HL-60 (cell line): ENCODE measurements at regions not wholly inside any gene's neighbourhood (a gene's known extent, or its start where the extent isn't known, plus 50 kb on each side); places are given as distances from the start of the nearest gene placed in this dataset.

ENCODE experiments used
- DNase-seq, 2 experiments: peaks; one replicate each; pipeline ENCODE4 v3.0.0-alpha.2; 2010 to 2020; ENCODE audit warnings: low read depth in 1 of 2, low spot score in 1 of 2
- H3K27ac ChIP-seq: fragments of 250-450 bp; sonication (Bioruptor Pico); replicated peaks from 2 replicates; pipeline ENCODE4 v1.5.1; 2020; ENCODE audit warnings: mild to moderate bottlenecking, moderate library complexity
- H3K27me3 ChIP-seq: fragments of 250-450 bp; sonication (Bioruptor Pico); 2 replicates; pipeline ENCODE4 v1.5.1; 2021; ENCODE audit warnings: mild to moderate bottlenecking, moderate library complexity; ENCODE audit not compliant: insufficient read depth, poor library complexity, severe bottlenecking
- H3K4me3 ChIP-seq: replicated peaks from 2 replicates; pipeline ENCODE4 v1.5.1; 2011; ENCODE audit warnings: mild to moderate bottlenecking, control low read depth, low read length; ENCODE audit not compliant: insufficient read depth
- GABPA ChIP-seq: IDR thresholded peaks from 2 replicates; pipeline ENCODE4 v1.6.1; 2012; ENCODE audit warnings: low read depth
- POLR2AphosphoS5 ChIP-seq: IDR thresholded peaks from 2 replicates; pipeline ENCODE4 v1.6.1; 2012; ENCODE audit warnings: low read depth
- SPI1 ChIP-seq: IDR thresholded peaks from 2 replicates; pipeline ENCODE4 v1.6.1; 2012; ENCODE audit warnings: low read depth, mild to moderate bottlenecking, borderline replicate concordance
- TF ChIP-seq, protein P1 (sequence below): IDR thresholded peaks from 2 replicates; pipeline ENCODE4 v1.6.1; 2012; ENCODE audit warnings: low read depth; ENCODE audit not compliant: insufficient replicate concordance
- TF ChIP-seq, protein P2 (sequence below): IDR thresholded peaks from one replicate; pipeline ENCODE4 v1.5.1; 2011; ENCODE audit warnings: low read length, control low read depth, inconsistent platforms; ENCODE audit not compliant: insufficient read depth

DNA sequence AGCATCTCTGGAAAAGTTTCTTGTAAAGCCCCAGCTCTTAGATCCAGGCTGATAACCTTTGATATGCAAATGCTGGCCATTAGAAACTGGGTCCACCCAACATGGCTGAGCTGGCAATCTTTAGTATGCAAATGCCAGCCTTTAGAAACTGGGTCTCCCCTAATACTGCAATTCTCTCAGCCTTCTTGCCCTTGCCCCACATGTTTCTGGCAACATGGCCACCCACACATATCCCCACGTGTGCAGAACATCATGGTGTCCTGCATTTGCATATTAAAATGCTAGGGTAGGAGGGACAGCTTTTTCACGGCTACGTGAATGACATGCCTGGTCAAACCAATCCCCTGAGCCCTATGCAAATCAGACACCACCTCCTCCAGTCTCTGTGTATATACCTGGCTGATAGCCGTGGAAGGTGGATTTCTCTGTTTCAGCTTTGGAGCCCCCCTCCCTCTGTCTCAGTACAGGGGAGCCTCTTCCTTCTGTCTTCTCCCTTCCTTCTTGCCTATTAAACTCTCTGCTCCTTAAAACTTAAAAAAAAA lies 344.0 kb upstream of the NWD2 start:
- Histone ChIP-seq H3K27ac (no peak overlapping the region), H3K4me3 (no peak overlapping the region), H3K27me3 (no peaks in the 10 kb centered on the region)
- TF ChIP-seq GABPA (no peak), POLR2AphosphoS5 (no peak), SPI1 (no peak)
- TF ChIP-seq, protein P1, sequence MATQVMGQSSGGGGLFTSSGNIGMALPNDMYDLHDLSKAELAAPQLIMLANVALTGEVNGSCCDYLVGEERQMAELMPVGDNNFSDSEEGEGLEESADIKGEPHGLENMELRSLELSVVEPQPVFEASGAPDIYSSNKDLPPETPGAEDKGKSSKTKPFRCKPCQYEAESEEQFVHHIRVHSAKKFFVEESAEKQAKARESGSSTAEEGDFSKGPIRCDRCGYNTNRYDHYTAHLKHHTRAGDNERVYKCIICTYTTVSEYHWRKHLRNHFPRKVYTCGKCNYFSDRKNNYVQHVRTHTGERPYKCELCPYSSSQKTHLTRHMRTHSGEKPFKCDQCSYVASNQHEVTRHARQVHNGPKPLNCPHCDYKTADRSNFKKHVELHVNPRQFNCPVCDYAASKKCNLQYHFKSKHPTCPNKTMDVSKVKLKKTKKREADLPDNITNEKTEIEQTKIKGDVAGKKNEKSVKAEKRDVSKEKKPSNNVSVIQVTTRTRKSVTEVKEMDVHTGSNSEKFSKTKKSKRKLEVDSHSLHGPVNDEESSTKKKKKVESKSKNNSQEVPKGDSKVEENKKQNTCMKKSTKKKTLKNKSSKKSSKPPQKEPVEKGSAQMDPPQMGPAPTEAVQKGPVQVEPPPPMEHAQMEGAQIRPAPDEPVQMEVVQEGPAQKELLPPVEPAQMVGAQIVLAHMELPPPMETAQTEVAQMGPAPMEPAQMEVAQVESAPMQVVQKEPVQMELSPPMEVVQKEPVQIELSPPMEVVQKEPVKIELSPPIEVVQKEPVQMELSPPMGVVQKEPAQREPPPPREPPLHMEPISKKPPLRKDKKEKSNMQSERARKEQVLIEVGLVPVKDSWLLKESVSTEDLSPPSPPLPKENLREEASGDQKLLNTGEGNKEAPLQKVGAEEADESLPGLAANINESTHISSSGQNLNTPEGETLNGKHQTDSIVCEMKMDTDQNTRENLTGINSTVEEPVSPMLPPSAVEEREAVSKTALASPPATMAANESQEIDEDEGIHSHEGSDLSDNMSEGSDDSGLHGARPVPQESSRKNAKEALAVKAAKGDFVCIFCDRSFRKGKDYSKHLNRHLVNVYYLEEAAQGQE, result no peak
- TF ChIP-seq, protein P2, sequence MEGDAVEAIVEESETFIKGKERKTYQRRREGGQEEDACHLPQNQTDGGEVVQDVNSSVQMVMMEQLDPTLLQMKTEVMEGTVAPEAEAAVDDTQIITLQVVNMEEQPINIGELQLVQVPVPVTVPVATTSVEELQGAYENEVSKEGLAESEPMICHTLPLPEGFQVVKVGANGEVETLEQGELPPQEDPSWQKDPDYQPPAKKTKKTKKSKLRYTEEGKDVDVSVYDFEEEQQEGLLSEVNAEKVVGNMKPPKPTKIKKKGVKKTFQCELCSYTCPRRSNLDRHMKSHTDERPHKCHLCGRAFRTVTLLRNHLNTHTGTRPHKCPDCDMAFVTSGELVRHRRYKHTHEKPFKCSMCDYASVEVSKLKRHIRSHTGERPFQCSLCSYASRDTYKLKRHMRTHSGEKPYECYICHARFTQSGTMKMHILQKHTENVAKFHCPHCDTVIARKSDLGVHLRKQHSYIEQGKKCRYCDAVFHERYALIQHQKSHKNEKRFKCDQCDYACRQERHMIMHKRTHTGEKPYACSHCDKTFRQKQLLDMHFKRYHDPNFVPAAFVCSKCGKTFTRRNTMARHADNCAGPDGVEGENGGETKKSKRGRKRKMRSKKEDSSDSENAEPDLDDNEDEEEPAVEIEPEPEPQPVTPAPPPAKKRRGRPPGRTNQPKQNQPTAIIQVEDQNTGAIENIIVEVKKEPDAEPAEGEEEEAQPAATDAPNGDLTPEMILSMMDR, result no peak
- DNase-seq, result no peak

DNA sequence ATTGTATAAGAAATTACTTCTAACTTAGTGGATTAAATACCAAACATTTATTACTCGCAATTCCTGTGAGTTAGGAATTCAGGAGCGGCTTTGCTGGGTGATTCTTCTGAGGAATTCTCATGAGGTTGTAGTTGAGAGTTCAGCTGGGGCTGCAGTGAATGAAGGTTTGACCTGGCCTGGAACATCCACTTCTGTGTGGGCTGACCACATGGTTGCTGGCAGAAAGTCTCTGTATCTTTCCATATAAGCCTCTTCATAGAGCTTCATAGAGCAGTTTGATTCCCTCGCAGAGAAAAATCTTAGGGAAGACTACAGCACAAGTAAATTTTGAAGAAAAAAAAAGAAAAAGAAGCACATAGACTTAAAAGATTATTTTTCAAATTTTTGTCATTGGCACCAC lies 339.7 kb upstream of the NWD2 start:
- TF ChIP-seq SPI1 (no peak), POLR2AphosphoS5 (no peak), GABPA (no peak)
- TF ChIP-seq, protein P2, result no peak
- TF ChIP-seq, protein P1, result no peak
- H3K4me3 ChIP-seq, result no peak overlapping the region
- H3K27me3 ChIP-seq, result no peaks in the 10 kb centered on the region
- no peak for DNase-seq
- H3K27ac ChIP-seq, result no peak overlapping the region

DNA sequence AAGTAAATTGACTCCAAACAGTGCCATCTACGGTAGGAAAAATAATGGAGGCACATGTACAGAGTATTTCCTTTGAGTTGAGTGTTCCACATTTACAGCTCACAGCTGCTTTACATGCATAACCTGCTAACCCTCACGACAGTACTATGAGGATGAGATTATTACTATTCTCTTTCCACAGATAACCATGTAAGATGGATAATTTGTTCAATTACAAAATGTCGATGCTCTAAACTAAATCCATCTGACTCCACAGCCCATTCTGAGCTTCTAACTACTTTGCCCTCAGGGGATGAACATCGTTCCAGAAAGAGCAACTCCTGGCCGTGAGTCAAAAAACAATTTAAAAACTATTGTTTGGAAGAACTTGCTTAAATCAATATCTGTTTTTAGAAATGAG lies 330.4 kb upstream of the NWD2 start:
- Histone ChIP-seq H3K27me3 (no peaks in the 10 kb centered on the region), H3K27ac (no peak overlapping the region), H3K4me3 (no peak overlapping the region)
- TF ChIP-seq, protein P1, result no peak
- TF ChIP-seq GABPA (no peak), POLR2AphosphoS5 (no peak), SPI1 (no peak)
- TF ChIP-seq, protein P2, result no peak
- DNase-seq, result no peak
